DMS53 treated with DMSO at 0.1 percent for 48 hours (cell line): ENCODE measurements at regions not wholly inside any gene's neighbourhood (a gene's known extent, or its start where the extent isn't known, plus 50 kb on each side); places are given as distances from the start of the nearest gene placed in this dataset.

Experiments used
- DNase-seq: peaks from one replicate; lab custom pipeline; 2025; ENCODE audit not compliant: unreplicated experiment; lab: John Stamatoyannopoulos, UW

GRCh38 chr4:132958457-132959263 is 190.4 kb upstream of the PCDH10 start:
- no peak for DNase-seq

DNA sequence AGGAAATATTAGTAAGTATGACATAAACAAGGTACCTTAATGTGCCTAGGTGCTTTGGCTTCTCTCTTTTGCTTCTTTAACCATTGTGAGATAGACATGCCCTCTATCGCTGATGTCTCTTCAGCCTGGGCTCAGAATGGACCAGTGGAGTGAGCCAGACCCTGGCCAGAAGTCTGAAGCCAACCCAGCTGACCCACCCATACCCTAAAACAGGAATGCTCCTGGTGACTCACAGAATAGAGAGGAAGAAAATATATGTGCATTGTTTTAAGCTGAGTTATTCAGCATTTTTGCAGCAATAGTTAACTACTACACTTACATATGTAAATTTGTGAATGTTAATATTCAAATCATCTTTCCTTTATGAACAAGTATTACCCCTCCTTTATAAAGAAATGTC is 167.5 kb upstream of the PCDH10 start:
- no peak for DNase-seq

GRCh38 chr4:132982151-132982550 is 166.9 kb upstream of the PCDH10 start:
- DNase-seq = no peak

- no peak for DNase-seq
These were observed 158.0 kb upstream of the PCDH10 start for GRCh38 chr4:132991111-132991510.

DNA sequence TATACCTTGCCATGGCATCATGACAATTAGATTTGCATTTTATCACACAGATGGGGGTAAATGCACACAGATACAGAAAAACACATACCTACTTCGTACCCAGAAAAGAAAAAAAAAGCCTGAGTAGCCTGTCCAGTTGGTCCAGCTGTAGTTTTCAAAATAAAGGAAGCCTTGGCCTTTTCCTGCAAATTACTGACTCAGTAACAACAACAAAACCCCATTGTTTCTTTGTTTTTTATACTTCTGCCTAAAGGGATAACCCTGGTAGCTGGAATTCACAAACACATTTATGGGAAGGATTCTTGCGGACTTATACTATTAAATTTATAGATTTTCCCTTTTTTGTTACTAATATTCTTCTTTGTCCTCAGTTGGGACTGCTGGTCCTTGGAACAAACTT is 156.4 kb upstream of the PCDH10 start:
- DNase-seq = no peak

DNA sequence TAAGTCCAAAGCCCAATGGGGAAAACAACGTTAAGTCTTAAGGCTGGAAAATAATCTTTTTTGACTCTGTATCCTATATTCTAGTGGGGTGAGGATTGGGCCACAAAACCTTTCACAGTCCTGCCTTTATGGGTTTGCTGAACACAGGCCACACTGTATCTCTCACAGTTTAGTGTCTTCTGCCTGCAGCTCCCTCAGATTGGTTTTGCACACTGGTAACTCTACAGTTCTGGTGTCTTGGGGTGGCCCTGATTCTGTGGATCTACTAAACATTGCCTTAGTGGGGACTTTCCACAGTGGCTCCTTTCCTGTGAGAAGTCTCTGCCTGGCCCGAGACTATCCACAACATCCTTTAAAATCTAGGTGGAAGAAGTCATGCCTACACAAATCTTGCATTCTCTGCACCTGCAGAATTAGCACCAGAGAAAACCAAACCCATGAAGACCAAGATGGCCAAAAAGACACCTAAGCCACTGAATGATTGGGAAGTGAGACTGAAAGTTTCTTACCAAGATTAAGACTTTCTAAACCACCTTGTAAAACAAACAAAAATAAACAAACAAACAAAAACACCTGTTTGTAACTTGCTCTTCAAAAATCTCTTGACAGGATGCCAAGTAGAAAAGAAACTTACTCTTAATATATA is 150.4 kb upstream of the PCDH10 start:
- no peak for DNase-seq

DNA sequence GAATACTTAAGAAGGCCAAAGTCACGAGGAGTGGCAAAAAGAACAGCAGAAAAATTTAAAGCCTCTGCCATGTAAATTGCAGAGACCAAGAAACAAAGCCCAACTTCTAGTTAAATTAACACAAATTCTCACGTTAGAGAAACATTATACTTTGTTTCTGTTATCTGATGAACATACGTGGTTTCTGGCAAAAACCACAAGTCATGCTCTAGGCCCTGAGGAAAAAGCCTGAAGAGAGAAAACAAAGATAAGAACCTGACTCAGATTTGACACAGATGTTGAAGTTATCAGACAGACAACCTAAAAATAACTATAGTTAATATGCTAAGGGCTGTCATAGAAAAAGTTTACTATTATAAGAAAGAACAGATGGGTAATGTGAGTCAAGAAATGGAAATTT is 149.1 kb upstream of the PCDH10 start:
- DNase-seq = no peak

DNA sequence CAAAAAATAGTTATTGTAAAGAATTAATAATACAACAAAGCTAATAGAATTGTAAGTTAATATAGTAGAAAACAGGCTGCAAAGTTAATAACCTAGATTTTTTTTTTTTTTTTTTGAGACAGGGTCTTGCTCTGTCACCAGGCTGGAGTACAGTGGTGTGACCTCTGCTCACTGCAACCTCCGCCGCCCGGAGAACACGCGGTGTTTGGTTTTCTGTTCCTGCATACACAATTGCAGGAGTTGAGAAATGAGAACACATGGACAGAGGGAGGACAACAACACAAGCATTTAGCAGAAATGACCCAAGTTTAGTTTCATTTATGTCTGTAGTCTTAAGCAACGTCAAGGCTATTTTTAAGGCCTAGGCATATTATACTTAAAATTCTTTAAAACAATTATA is 145.9 kb upstream of the PCDH10 start:
- DNase-seq = no peak

DNA sequence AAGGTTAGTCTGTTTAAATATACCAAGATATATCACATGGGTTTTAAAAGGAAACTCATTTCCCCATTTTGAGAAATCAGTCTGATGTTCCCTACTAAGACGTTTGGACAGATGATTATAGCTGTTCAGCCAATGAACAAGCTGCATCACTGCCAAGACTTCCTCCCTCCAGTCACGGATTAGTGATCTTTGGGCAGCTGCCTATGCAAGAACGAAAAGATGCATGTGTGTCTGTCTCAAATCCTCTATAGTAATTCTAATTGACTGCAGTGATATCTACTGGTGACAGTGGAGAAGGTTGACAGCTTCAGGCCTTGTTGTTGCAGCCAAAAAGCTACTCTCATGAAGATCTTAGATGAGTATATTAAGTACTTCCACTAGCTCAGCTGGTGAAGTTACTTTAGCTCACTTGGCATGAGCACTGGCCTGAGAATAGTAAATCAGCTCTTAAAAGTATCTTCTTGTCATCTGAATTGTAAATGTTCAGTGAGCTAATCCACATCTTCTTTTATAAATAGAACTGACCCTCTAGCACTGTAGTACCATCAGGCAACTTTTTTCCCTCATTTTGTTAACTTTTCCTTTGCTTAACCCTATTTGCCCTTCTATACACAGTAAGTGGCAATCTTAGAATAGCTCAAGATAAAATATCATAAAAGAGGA is 134.5 kb upstream of the PCDH10 start:
- DNase-seq = no peak

DNA sequence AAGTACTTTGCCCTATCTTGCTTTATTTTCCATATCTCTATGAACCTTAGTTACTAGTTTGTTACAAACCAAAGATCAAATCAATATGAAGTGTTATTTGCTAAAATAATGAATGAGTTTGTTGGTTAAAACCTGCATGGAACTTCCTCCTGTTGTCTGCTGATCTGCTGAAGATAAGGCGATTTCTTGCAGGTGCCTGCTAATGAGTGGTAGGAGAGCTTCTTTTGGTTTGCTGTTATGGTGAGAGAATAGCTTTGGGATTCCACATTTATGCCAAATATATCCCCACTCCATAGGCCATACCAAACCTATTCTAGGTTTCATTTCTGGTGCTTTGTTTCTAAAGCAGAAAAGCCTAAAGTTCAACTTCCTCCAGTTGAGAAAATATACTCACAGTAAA is 103.8 kb upstream of the PCDH10 start:
- no peak for DNase-seq

GRCh38 chr4:133046156-133046555 is 102.9 kb upstream of the PCDH10 start:
- no peak for DNase-seq

GRCh38 chr4:133058701-133059100 is 90.4 kb upstream of the PCDH10 start:
- no peak for DNase-seq

GRCh38 chr4:133059117-133059516 is 90.0 kb upstream of the PCDH10 start:
- DNase-seq = no peak

- no peak for DNase-seq
These were observed 86.2 kb upstream of the PCDH10 start for GRCh38 chr4:133062851-133063250.

- DNase-seq = no peak
These were observed 81.0 kb upstream of the PCDH10 start for GRCh38 chr4:133068083-133068482.

DNA sequence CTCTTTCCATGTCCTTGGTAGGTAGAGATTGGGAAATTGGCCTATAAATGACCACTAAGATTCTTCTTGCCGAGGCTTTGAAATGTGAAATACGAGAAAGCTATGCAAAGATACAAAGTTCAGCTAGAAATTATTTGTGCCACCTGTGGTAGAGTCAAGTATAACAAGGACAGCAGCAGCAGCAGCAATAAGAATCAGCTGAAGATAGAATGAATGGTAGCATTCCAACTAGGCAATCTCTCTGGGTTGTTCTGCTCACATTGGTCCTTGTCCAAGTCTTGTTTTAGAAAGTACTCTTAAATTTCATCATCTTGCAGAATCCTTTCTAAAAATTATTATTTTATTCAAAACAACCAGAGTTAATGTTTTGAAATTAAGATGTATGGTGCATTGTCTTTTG is 67.8 kb upstream of the PCDH10 start:
- no peak for DNase-seq

DNA sequence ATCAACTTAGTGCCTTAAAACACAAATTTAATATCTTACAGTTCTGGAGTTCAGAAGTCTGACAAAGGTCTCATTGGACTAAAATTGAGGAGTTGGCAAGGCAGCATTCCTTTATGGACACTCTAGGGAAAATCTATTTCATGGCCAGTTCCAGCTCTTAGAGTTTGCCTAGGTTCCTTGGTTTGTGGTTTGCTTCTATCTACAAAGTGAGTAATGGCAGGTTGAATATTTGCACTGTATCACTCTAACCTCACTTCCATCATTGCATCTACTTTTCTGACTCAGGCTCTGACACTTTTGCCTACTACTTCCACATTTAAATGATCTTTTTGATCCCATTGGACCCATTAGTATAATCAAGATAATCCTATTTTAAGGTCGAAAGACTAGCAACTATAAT is 64.7 kb upstream of the PCDH10 start:
- no peak for DNase-seq

GRCh38 chr4:133095591-133095990 is 53.5 kb upstream of the PCDH10 start:
- no peak for DNase-seq

DNA sequence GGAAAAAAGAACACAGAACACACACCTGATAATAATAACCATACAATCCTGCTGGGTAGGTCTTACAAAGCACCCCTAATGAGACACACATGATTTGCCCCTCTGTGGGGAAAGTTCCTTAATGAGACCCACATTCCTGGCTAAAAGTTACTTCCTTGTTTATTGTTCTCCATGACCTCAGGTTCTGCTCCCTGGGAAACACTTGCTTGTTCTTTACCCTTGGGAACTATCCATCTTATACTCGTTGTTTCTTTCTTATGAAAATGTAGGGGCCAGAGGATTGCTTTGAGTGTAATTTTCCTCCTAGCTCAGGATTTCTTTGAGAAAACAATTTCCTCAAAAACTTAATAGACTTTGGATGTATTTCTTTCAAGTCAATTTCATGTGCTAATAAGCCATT is 52.1 kb upstream of the PCDH10 start:
- DNase-seq = no peak
